IgD-negative memory B cell (primary cell): ENCODE measurements at regions not wholly inside any gene's neighbourhood (a gene's known extent, or its start where the extent isn't known, plus 50 kb on each side); places are given as distances from the start of the nearest gene placed in this dataset.

Source experiments
- H3K27ac Mint-ChIP-seq, 3 donors: one replicate each; pipeline ENCODE4 v1.8.0; 2020 to 2022; ENCODE audit warnings: mild to moderate bottlenecking in 3 of 3, mixed read lengths in 3 of 3, moderate library complexity in 1 of 3
- H3K27me3 Mint-ChIP-seq: one replicate; pipeline ENCODE4 v1.8.0; 2021; ENCODE audit warnings: mixed read lengths
- H3K36me3 Mint-ChIP-seq: one replicate; pipeline ENCODE4 v1.8.0; 2020; ENCODE audit warnings: mild to moderate bottlenecking, mixed read lengths
- H3K4me1 Mint-ChIP-seq, 3 donors: one replicate each; pipeline ENCODE4 v1.8.0; 2020 to 2022; ENCODE audit warnings: mixed read lengths in 3 of 3, mild to moderate bottlenecking in 1 of 3
- H3K4me3 Mint-ChIP-seq, 4 donors: one replicate each; pipeline ENCODE4 v1.8.0; 2020 to 2022; ENCODE audit warnings: mild to moderate bottlenecking in 4 of 4, mixed read lengths in 4 of 4, moderate library complexity in 3 of 4
- H3K9me3 Mint-ChIP-seq, 3 donors: one replicate each; pipeline ENCODE4 v1.8.0; 2020 to 2021; ENCODE audit warnings: mixed read lengths in 3 of 3, mild to moderate bottlenecking in 1 of 3

DNA sequence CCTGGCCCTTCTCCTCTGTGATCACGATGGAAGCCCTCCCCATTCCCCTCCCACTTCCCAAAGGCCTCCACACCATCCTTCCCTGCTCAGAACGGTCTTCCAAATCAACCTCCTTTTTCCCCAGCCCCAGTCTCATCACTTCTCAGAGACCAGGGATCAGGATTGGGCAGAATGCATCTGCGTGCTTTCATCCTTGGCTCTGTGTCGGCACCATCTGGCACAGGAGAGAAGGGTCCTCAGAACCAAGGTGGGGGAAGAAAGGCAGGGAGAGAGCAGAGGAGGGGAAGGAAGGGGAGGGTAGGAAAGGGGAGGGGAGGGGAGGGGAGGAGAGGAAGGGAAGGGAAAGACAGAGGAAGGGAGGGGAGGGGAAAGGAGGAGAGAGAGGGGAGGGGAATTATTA, 52.4 kb upstream of the FICD start:
- peaks cover 19% of the 10 kb centered on the region for H3K27me3 Mint-ChIP-seq
- H3K36me3 Mint-ChIP-seq: peaks cover 1% of the 10 kb centered on the region
- no peak overlapping the region for H3K4me3 Mint-ChIP-seq
- H3K27ac Mint-ChIP-seq: no peak overlapping the region
- H3K4me1 Mint-ChIP-seq: no peaks in the 10 kb centered on the region
- peaks cover 0 to 2% (median 0%) of the 10 kb centered on the region in 3 donors for H3K9me3 Mint-ChIP-seq

DNA sequence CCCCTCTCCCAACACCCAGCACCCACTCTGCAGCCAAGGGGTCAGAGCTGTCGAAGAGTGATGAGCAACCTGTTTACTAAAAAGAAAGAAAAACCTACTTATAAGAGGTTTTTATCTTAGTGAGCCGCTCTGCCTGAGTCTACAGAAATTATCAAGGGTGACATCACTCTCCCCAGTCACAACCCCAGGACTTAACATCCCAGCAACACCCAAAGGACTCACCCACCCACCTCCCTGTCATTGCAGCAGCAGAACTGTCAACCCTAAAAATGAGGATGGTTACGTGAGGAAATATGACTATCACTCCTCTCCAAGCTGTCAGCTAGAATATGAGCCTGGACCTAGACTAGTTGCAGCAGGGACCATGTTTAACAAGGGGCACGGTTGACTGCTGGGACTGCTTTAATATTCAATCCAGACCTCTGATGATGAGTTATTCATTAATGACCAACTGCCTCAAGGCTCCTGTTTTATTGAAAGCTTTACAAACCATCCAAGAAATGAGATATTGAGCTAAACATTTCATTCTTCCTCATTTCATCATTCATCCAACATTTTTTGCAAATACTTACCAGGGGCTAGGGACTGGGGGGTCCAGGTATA, 53.9 kb upstream of the FICD start:
- H3K36me3 Mint-ChIP-seq: peaks cover 1% of the 10 kb centered on the region
- H3K4me3 Mint-ChIP-seq: no peak overlapping the region
- H3K27me3 Mint-ChIP-seq: peaks cover 20% of the 10 kb centered on the region
- H3K27ac Mint-ChIP-seq: no peak overlapping the region
- no peaks in the 10 kb centered on the region for H3K9me3 Mint-ChIP-seq
- no peaks in the 10 kb centered on the region for H3K4me1 Mint-ChIP-seq

DNA sequence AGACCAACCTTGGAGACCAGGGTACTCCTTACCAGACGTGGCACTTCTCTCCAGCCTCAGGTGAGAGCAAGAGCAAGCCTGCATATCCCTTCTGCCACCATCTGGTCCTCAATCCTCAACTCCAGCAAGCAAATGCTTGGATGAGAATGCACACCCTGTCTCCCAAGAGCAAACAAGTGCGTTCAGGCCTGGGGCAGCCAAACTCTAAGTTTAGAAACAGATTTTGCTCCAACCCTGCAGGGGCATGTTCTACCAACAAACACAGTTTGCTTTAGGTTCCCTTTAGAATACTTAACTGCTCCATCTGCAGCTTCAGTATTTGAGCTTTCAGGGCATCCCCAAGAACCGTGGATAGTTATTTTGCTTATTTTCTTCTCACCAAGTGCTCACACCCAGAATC, 55.9 kb upstream of the FICD start:
- H3K4me1 Mint-ChIP-seq: no peaks in the 10 kb centered on the region
- H3K36me3 Mint-ChIP-seq: no peaks in the 10 kb centered on the region
- no peak overlapping the region for H3K27ac Mint-ChIP-seq
- H3K9me3 Mint-ChIP-seq: no peaks in the 10 kb centered on the region
- peaks cover 25% of the 10 kb centered on the region for H3K27me3 Mint-ChIP-seq
- no peak overlapping the region for H3K4me3 Mint-ChIP-seq

DNA sequence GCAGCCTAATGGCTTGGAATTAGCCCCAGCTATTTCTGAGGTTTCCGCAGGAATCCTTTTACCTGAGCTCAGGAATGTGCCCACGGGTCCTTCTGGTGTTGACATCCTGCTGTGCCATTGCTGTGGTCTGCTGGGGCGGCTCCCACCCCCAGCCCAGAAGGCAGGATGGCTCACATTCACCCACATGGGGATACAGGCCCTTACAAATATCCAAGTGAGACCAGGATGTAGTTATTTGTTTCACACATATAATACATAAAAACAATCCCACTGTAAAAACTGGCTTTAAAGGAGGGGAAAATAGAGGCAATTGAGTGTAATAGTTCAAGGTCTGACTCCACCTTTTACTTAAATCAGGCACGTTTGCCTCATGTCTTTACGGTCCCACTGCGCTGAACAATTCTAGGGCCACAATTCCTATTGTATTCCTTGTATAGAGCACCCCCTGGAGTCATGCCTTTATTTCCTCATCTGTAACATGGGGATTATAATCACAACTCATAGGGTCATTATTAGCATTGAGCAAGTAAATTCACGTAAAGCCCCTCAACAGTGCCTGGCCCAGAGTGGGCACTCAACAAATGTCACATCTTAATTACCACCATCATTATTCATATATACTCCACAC, 57.2 kb upstream of the FICD start:
- Mint-ChIP-seq H3K4me1 (no peaks in the 10 kb centered on the region), H3K27ac (no peak overlapping the region), H3K4me3 (no peak overlapping the region), H3K9me3 (no peaks in the 10 kb centered on the region), H3K36me3 (no peaks in the 10 kb centered on the region), H3K27me3 (peaks cover 20% of the 10 kb centered on the region)

DNA sequence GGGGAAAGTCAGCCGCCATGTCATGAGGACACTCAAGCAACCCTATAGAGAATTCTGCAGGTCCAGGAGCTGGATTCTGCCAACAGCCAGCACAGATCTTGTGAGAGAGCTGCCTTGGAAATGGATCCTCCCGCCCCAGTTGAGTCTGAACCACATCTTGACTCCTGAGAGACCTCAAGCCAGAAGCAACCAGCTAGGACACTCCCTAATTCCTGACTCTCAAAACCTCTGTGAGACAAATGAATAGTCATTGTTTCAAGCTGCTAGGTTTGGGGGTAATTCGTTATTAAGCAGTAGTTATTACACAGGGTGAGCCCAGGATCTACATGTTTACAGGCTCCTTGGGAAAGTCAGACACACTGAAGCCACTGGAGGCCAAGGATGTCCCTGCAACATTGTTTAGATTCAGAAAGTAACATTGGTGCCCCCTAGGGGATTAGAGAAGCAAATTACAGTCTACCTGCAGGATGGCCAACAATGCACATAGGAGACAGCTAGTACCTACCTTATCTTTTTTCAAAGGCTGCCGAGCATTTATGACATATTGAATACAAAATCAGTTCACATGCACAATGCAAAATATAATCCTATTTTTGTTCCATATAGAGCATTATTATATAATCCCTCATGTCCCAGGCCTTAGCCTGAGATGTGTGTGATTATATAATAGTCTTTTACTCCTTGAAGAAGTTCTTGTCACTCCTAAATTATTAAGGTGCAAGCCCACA, 57.9 kb upstream of the FICD start:
- peaks cover 16% of the 10 kb centered on the region for H3K27me3 Mint-ChIP-seq
- no peaks in the 10 kb centered on the region for H3K4me1 Mint-ChIP-seq
- no peak overlapping the region for H3K4me3 Mint-ChIP-seq
- H3K36me3 Mint-ChIP-seq: no peaks in the 10 kb centered on the region
- H3K9me3 Mint-ChIP-seq: peaks cover 0 to 3% (median 0%) of the 10 kb centered on the region in 3 donors
- no peak overlapping the region for H3K27ac Mint-ChIP-seq

DNA sequence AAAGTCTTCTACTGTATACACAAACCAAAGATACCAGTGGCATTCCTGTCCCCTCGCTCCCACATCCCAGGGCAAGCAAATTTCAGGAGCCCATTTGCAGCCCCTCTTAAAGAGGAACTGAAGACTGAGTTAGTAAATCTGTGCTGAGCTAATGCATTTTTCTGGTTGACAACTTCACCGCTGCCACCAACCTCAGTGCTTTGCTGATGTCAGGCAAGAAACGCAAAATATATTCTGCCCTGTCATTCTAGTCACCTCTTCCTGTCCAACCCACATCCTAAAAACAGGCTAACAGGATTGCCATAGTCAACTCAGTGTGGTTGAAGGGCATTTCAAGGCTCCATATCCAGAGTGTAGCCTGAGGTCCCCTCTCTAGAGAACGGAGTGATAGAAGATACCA, 59.4 kb upstream of the FICD start:
- H3K4me3 Mint-ChIP-seq: no peak overlapping the region
- H3K4me1 Mint-ChIP-seq: no peaks in the 10 kb centered on the region
- H3K27me3 Mint-ChIP-seq: peaks cover 15% of the 10 kb centered on the region
- H3K27ac Mint-ChIP-seq: no peak overlapping the region
- H3K9me3 Mint-ChIP-seq: peaks cover 0 to 6% (median 3%) of the 10 kb centered on the region in 3 donors
- no peaks in the 10 kb centered on the region for H3K36me3 Mint-ChIP-seq

DNA sequence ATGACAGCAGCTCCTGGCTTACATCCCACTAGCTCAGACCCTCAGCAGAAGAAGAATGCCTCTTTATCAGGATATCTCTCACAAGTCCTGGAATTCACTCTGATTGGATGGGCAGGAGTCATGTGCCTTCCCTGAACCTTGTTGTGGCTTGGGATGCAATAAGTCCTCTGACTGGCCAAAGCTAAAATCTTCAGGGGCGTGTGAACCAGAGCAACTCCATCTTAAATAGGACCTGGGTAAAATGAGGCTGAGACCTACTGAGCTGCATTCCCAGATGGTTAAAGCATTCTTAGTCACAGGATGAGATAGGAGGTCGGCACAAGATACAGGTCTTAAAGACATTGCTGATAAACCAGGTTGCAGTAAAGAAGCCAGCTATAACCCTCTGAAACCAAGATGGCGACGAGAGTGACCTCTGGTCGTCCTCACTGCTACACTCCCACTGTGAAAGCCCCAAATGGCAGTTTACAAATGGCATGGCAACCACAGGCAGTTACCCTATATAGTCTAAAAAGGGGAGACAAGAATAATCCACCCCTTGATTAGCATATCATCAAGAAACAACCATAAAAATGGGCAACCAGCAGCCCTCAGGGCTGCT, 60.4 kb upstream of the FICD start:
- Mint-ChIP-seq H3K27ac (no peak overlapping the region), H3K4me3 (no peak overlapping the region), H3K36me3 (no peaks in the 10 kb centered on the region), H3K4me1 (no peaks in the 10 kb centered on the region), H3K9me3 (peaks cover 0 to 6% (median 3%) of the 10 kb centered on the region in 3 donors), H3K27me3 (peaks cover 14% of the 10 kb centered on the region)

DNA sequence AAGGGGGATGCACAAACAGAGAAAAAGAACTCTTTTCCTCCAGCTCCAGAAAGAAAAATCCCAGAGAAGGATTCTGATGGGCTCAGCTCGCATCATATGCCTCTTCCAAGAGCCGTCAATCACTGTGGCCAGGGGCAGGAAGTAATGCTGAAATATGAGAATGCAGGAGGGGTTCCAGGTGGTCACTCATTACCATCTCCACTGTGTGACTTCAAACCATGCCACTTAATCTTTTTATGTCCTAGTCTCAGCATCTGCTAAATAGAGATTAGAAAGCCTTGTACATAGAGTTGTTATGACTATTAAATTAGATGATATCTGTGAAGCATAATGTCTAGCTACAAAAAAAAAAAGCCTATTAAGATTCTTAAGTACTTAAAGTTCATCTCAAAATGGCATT, 65.6 kb upstream of the FICD start:
- H3K4me3 Mint-ChIP-seq: no peak overlapping the region
- H3K27me3 Mint-ChIP-seq: peaks cover 22% of the 10 kb centered on the region
- H3K4me1 Mint-ChIP-seq: peaks cover 0 to 2% (median 0%) of the 10 kb centered on the region in 3 donors
- H3K9me3 Mint-ChIP-seq: peaks cover 0 to 6% (median 3%) of the 10 kb centered on the region in 3 donors
- no peak overlapping the region for H3K27ac Mint-ChIP-seq
- H3K36me3 Mint-ChIP-seq: no peaks in the 10 kb centered on the region

DNA sequence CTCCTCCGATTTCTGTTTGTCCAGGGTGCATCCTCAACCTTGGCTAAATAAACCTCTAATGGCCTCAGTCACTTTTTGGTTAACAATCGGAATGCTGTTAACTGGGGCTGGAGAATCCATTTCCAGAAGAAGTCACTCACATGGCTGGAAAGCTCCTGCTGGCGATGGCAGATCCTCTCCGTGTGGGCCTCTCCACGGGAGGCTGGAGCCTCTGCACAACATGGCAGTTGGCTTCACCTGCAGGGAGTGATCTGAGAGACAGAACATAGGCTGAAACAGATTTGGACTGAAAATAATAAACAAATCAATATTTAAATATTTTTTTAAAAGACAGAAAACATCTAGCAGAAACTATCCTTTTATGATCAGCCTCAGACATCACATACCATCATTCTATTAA, 66.8 kb upstream of the FICD start:
- H3K4me3 Mint-ChIP-seq: no peak overlapping the region
- H3K27ac Mint-ChIP-seq: no peak overlapping the region
- H3K36me3 Mint-ChIP-seq: no peaks in the 10 kb centered on the region
- H3K9me3 Mint-ChIP-seq: peaks cover 0 to 6% (median 3%) of the 10 kb centered on the region in 3 donors
- peaks cover 0 to 2% (median 0%) of the 10 kb centered on the region in 3 donors for H3K4me1 Mint-ChIP-seq
- H3K27me3 Mint-ChIP-seq: peaks cover 21% of the 10 kb centered on the region

DNA sequence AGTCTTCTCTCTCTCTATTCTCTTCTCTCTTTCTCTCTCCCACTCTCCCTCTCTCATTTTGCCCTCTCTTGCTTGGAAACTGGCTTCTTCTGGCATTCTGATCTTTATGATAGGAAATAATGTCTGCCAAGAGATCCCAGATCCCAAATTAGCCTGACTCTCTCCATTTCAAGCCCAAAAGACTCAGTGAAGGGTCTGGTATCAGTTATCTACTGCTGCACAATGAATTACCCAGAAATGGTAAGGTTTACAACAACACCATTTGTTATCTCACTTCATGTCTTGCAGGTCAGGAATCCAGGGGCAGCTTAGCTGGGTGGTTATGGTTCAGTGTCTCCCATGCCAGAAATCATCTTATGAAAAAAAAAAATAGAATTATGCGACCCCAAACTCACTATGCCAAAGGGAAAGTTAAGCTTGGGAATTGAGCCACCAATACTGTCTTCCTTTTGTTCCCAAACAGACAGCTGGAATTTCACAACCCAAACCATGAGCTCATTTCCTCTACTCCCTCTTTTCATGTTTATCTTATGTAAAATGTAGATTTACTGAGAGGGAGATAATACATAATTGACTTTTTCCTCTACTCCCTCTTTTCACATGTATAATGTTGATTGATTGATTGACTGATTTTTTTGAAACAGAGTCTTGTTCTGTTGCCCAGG, 67.8 kb upstream of the FICD start:
- Mint-ChIP-seq H3K4me1 (peaks cover 0 to 2% (median 0%) of the 10 kb centered on the region in 3 donors), H3K4me3 (no peak overlapping the region), H3K9me3 (peaks cover 0 to 5% (median 3%) of the 10 kb centered on the region in 3 donors), H3K27me3 (peaks cover 23% of the 10 kb centered on the region), H3K27ac (no peak overlapping the region), H3K36me3 (no peaks in the 10 kb centered on the region)

DNA sequence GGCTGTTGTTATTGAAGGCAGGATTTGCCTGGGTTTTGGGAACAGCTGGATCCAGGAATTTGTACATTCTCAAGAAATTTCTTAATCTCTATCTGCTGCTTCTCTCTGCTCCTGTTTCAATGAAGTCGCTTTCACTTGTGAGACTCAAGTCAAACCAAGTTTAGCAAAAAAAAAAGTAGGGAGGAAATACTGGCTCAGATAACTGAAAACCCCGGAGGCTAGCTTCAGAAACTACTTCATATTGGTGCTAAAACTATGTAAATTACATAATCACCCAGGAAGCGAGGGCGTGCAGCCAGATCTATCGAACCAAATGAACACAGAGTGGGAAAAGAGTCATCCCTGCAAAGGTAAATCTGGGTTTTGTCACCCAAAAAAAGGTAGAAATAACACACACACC, 68.3 kb upstream of the FICD start:
- Mint-ChIP-seq H3K4me3 (no peak overlapping the region), H3K27ac (no peak overlapping the region), H3K36me3 (no peaks in the 10 kb centered on the region), H3K9me3 (no peaks in the 10 kb centered on the region), H3K4me1 (peaks cover 0 to 2% (median 0%) of the 10 kb centered on the region in 3 donors), H3K27me3 (peaks cover 25% of the 10 kb centered on the region)

DNA sequence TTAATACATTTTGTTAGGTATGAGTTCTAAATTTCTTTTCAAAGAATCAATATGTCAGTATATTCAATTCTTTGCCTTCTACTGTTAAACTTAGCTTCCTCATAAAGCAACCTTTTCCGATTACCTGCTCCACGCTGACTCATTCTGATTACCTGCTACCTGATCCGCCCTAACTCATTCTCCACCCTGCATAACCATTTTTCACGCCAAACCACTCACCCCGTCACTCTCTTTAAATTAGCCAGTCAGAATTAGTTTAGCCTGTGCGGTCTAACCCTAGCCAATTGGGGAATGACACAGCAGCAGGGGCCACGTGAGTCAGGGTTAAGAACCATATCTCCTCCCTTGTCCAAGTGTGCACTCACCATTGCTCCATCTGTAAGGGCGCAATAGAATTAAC, 72.2 kb upstream of the FICD start:
- H3K4me1 Mint-ChIP-seq: no peaks in the 10 kb centered on the region
- H3K36me3 Mint-ChIP-seq: no peaks in the 10 kb centered on the region
- H3K27ac Mint-ChIP-seq: no peak overlapping the region
- peaks cover 19% of the 10 kb centered on the region for H3K27me3 Mint-ChIP-seq
- no peaks in the 10 kb centered on the region for H3K9me3 Mint-ChIP-seq
- H3K4me3 Mint-ChIP-seq: no peak overlapping the region

DNA sequence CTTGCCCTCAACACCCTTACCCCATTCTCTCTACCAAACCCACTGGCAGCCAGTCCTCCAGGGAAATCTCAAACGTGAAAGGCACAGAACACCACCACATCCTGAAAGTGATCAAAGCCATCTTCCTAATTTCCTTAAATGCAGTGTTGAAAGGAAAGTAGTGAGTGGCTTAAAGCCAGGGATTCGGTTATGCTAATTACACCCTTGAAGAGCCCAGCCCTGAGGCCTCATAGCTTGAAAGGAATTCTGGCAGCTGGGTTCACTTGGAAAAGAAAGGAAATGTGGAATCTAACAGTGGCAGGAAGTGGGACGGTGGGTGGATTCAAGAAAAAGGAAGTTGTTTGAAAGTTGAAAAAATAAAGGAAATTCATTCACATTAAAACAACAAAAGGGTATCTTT, 73.0 kb upstream of the FICD start:
- Mint-ChIP-seq H3K4me1 (no peaks in the 10 kb centered on the region), H3K27ac (no peak overlapping the region)

DNA sequence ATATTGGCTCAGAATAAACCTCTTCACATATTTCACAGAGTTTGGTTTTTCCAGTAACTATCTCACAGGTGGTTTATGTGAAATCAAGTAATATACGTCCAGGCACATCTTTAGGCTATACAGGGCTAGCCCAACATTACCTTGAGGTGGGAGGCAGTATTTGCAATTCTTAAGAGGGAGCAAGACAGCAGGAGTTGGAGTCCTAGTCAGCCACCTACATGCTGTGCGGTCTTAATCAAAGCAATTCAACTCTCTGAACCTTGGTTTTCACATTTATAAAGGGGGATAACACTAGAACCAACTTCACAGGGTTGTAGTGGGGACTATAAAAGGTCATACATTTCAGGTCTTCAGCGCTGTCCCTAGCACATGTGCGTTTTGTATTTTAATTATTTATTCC, 73.5 kb upstream of the FICD start:
- Mint-ChIP-seq H3K4me3 (no peak overlapping the region), H3K4me1 (no peaks in the 10 kb centered on the region), H3K36me3 (no peaks in the 10 kb centered on the region), H3K9me3 (no peaks in the 10 kb centered on the region), H3K27ac (no peak overlapping the region), H3K27me3 (peaks cover 14% of the 10 kb centered on the region)

More for the DNA sequence above, 73.0 kb upstream of the FICD start:
- Mint-ChIP-seq H3K27me3 (peaks cover 17% of the 10 kb centered on the region), H3K36me3 (no peaks in the 10 kb centered on the region), H3K9me3 (no peaks in the 10 kb centered on the region), H3K4me3 (no peak overlapping the region)

DNA sequence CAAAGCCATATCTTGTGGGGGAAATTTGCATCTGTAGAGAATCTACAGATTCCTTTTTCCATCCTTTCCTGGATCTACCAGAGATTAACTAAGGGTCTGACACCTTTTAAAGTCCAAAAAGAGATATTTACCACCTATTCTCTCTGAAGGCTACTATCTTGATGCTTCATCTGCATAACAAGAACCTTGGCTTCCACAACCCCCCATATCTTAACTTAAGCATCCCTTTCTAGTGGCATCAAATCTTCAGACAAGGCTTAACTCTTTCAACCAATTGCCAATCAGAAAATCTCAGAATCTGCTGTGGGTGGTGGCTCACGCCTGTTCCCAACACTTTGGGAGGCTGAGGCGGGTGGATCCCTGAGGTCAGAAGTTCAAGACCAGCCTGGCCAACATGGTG, 74.3 kb upstream of the FICD start:
- peaks cover 9% of the 10 kb centered on the region for H3K27me3 Mint-ChIP-seq
- no peak overlapping the region for H3K4me3 Mint-ChIP-seq
- no peaks in the 10 kb centered on the region for H3K9me3 Mint-ChIP-seq
- no peaks in the 10 kb centered on the region for H3K36me3 Mint-ChIP-seq
- no peak overlapping the region for H3K27ac Mint-ChIP-seq
- H3K4me1 Mint-ChIP-seq: no peaks in the 10 kb centered on the region
